ENCODE measurements at regions not wholly inside any gene's neighbourhood (a gene's known extent, or its start where the extent isn't known, plus 50 kb on each side); places are given as distances from the start of the nearest gene placed in this dataset.

GRCh38 chr14:61625165-61625564, 70.1 kb upstream of the HIF1A start:
- DNase-seq (ENCODE audit: low spot score) = no peak

GRCh38 chr14:61627612-61628011, 67.7 kb upstream of the HIF1A start:
- no peak for DNase-seq (ENCODE audit: low spot score)

DNA sequence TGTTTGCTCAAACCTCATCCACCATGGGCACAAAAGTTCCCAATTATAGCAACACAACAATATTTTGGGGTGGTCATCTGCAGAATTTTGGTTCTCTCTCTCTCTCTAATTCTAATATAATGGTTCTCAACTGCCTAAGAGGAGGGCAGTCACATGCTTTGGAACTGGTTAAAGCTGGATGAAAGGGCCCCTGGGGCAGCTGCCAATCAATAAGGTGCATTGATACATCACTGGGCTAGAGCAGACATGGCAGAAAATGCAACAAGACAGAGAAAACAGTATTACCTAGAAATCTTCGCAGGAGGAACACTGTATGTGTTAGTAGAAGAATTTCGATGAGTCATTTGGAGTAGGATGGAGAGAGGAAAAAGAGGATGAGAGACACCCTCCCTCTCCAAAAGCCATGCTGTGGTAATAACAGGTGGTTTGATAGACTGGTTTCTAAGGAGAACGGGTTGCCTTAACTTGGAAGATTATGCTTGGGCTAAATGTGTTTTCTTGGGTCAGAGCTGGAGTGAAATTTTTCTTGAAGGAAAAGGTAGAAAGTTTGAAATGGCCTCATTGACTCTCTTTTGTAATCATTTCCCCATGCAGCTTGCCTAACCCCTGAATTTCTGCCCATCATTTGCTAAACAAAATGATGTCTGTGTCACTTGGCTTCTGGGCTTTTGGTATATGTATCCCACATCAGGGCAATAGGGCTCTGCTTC, 67.1 kb upstream of the HIF1A start:
- DNase-seq (ENCODE audit: low spot score) = no peak

DNA sequence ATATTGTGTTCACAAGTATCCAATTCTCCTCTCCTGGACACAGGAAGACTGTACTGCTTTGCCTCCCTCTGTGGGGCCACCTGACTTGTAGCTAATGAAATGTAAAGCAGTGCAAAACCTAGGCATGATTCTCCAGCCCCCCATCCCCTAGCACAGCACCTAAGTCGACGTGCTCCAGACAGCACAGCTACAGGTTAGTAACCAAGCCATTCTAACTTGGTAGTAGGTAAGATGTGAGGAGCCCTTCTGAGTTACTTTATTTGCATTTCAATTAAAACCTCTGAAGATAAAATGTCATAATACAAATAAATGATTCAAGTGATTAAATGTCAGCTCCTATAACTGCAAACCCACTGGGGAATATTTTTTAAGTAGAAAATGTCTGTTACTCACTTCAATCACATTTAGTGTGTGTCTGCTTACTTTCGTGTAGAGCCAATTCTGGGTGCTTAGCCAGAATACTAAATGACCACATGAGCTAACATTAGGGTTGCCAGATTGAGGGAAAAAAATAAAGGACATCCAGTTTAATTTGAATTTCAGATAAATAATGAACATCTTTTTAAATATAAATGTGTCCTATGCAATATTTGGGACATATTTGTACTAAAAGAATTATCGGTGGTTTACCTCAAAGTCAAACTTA, 64.8 kb upstream of the HIF1A start:
- DNase-seq (ENCODE audit: low spot score) = no peak

DNA sequence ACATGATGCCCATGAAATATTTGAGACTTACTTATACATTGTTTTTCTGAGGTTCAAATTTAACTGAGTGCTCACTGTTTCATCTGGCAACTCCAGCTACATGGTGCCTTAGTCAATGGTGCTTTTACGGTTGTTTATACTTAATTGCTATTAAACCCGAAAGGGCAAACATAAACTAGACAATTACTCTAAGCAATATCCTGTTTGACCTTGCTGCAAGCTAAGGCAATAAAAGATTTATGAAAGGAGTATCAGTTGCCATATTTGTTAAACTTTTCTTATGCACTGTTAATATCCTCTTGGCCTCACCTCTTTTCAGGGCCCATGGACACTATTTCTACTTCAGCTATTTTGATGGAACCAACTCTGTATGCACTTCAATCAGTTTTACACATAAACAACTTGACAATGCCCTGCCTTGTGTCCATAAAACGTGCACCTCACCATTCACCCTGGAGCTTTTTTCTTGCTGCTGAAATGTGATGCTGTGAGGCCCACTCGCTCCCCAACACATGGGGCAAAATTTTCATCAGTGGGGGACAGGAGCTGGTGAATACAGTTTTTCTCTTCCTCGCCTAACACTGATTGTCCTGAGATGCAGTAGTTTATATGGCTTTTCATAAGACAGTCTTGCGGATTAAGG, 64.1 kb upstream of the HIF1A start:
- no peak for DNase-seq (ENCODE audit: low spot score)

- peak; percentile 73 for DNase-seq (ENCODE audit: low spot score)
Observed at GRCh38 chr14:61632401-61632800, 62.9 kb upstream of the HIF1A start.

DNA sequence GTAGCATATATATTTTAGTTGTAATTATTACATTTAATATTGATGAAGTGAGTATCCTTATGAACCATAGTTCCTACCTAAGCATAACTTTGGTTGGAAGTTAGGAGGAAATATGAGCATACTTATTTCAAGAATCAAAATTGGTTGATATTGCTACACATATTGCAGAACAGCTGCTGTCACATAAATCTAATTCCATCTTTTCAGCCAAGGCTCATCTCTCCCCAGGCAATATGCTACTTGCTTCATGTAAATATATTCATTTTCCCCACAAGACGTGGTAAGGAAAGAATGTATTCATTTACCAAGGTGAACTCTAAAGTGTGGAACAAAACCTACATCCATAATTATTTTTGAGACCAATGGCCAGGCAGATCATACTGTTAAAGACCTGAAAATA, 62.5 kb upstream of the HIF1A start:
- DNase-seq (ENCODE audit: low spot score) = no peak

DNA sequence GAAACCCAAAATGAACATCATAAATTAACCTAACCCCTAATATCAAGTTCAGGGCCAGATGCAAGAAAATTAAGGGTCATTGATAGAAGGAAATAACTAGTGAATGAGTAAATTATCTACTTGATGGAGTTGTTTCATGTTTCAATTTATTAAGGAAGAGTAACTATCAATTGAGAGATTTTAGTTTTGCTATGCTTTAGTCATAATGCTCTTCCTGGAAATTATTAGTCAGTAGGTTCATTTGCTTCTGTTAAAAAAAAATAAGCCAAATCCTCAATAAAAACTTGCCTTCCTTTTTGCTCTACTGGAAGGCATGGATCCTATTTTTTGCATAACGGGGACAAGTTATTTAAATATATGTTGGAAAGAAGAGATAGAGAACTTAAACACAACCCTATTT, 59.0 kb upstream of the HIF1A start:
- DNase-seq (ENCODE audit: low spot score) = no peak

DNA sequence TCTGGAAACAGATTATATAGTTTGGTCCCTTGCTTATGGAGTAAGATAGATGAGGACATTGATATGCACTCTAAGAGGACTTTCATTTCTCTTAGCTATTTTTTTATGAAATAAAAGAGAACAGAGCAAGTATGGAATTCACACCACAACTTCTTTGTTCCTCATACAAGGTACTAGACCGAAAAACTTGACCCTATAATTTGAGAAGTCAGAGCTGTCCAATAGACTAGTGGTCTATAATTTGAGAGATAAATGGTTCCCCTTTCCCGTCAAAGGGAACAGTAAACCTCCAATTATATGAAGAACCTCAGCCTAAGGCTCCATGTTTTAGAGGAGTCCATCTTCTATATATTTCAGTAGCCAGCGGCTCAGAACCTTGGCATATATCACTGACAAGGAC, 58.5 kb upstream of the HIF1A start:
- no peak for DNase-seq (ENCODE audit: low spot score)

DNA sequence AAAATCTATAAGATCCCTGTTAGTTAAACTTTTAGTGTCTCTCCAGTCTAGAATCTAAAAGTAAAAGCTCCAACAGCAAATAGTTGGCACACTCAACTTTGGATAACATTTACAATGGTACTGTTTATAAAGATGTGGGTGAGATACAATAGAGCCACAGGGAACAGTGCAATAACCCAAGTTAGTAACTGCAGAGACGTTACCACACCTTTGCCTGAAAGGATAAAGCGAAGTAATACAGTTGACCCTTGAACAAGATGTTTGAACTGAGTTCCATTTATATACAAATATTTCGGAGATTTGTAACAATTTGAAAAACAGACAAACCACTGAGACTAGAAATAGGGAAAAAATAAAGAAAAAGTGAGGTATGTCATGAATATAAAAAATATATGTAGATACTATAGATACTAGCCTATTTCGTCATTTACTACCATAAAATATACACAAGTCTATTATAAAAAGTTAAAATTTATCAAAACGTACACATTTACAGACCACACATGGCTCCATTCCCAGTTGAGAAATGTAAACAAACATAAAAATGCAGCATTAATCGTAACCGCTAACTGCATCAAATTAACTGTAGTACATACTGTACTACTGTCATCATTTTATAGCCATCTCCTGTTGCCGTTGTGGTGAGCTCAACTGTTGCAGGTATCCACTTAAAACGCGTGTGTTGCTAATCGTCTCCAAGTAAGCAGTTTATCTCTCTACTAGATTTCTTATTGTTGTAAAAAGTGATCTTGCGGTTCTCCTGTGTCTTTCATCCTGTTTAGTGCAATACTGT, 56.5 kb upstream of the HIF1A start:
- DNase-seq (ENCODE audit: low spot score) = no peak

DNA sequence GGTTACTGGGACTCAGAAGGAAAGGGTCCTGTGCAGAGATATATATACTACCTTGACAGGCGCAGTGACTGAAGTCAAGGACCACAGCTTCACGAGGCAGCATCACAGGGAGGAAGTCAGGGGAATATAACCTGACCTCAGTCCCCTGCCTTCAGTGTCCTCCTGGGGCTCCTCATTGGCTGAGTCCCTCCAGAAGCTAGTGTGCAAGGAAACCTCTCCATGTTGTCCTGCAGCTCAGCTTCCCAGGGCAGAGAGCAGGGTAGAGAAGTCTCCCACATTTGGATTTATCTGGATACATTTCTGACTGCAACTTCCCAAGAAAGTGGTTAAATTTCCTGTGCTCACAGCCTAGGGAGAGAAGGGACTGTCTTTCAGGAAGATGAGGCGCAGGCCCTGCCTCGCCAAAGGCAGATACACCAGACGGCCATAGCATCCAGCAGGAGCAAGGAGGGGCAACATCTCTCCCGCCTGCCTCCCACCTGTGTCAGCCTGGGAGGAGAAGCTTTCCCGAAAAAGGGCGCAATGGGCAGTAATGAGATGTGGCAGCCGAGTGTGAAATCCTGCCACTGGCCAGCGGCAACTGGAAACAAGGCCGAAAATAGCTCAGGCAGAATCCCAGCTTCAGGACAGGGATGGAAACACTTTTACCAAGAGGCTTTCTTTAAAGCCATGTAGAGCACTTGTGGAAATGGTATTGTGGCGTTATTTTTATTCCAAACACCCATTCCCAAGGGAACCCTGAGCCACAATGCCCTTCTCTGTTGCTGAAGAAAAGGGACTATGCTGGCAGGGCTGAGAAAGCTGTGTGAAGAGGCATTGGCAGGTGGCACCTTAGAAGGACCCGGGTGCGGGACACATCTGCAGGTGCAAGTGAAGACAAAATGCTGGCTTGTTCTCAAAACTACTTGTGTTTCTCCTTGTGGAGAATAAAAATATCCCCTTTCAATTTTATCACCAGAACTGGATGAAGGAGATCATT, 54.9 kb upstream of the HIF1A start:
- DNase-seq (ENCODE audit: low spot score) = no peak

- no peak for DNase-seq (ENCODE audit: low spot score)
Observed at GRCh38 chr14:61641914-61642613, 53.2 kb upstream of the HIF1A start.

- no peak for DNase-seq (ENCODE audit: low spot score)
Observed at GRCh38 chr14:61642614-61642982, 52.7 kb upstream of the HIF1A start.

- DNase-seq (ENCODE audit: low spot score) = no peak
Observed at GRCh38 chr14:61643555-61643954, 51.8 kb upstream of the HIF1A start.

DNA sequence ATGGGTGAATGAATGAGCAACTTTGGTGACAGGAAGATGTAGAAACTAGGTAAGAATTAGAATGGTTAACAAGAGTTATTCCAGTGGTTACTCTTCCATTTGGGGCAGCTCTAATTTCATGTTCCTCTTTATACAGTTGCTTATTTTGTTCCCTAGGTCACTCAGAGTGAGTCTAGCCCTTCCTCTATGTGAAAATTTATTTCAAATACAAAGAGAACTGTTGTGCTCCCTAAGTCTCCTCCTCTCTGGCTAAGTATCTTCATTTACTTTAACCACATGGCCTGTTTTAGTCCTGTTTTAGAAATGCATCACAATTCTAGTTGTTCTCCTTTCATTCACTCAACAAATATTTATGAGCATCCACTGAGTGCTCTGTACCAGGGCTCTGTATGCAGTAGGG, 51.1 kb upstream of the HIF1A start:
- DNase-seq (ENCODE audit: low spot score) = no peak

- DNase-seq (ENCODE audit: low spot score) = peak; percentile 84
Observed at GRCh38 chr14:61644834-61645233, 50.5 kb upstream of the HIF1A start.

DNA sequence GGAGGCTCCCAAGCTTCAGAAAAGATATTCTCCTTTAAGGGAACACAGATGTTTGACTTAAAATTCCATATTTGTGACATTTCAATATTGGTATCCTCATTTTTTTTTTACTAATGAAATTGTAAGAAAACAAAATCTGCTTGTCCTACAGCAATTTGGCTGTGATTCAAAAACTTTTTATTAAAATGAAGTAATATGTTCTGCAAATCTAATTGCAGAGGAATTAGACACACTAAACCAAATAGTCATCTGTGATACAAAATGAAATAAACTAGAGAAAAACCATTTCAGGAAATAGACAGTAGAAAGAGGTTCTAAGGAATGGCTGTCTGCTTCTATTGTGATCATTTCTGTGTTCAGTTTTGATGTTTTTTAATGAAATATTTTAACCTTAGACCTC, 50.1 kb upstream of the HIF1A start:
- no peak for DNase-seq (ENCODE audit: low spot score)

All from SK-N-DZ (cell line).